RWPE2 (cell line): ENCODE measurements at regions not wholly inside any gene's neighbourhood (a gene's known extent, or its start where the extent isn't known, plus 50 kb on each side); places are given as distances from the start of the nearest gene placed in this dataset.
A peak's percentile ranks its signal among the peaks of the same experiment; 100 is the strongest.

Experiments used
- ATAC-seq: fragments of 200-7000 bp; cut with Tn5 transposase; 3 replicates; pipeline ENCODE4 v1.9.1; 2021; ENCODE audit warnings: low read depth
- DNase-seq: peaks from one replicate; pipeline ENCODE4 v3.0.0-alpha.2; 2020; ENCODE audit warnings: low spot score
- H3K27ac ChIP-seq: fragments of 450-650 bp; 2 replicates; pipeline ENCODE4 v1.5.1; 2017; ENCODE audit warnings: mild to moderate bottlenecking; ENCODE audit not compliant: poor library complexity, severe bottlenecking
- H3K27me3 ChIP-seq: fragments of 250-450 bp; sonication (Bioruptor Pico); 2 replicates; pipeline ENCODE4 v1.5.1; 2021; ENCODE audit warnings: mild to moderate bottlenecking, moderate library complexity; ENCODE audit not compliant: insufficient read depth, poor library complexity, severe bottlenecking
- H3K36me3 ChIP-seq: fragments of 250-450 bp; sonication (Bioruptor Pico); 2 replicates; pipeline ENCODE4 v1.5.1; 2020; ENCODE audit warnings: low read depth, mild to moderate bottlenecking, moderate library complexity
- H3K4me1 ChIP-seq: fragments of 250-450 bp; sonication (Bioruptor Pico); 2 replicates; pipeline ENCODE4 v1.5.1; 2021; ENCODE audit warnings: mild to moderate bottlenecking, moderate library complexity; ENCODE audit not compliant: insufficient read depth, poor library complexity, severe bottlenecking
- H3K4me3 ChIP-seq: fragments of 250-450 bp; sonication (Bioruptor Pico); 2 replicates; pipeline ENCODE4 v1.5.1; 2021; ENCODE audit warnings: mild to moderate bottlenecking, moderate library complexity; ENCODE audit not compliant: severe bottlenecking
- H3K9me3 ChIP-seq: fragments of 250-450 bp; sonication (Bioruptor Pico); 2 replicates; pipeline ENCODE4 v1.5.1; 2021; ENCODE audit warnings: mild to moderate bottlenecking, moderate library complexity; ENCODE audit not compliant: severe bottlenecking
- CTCF ChIP-seq: fragments of 450-650 bp; IDR thresholded peaks from one replicate; pipeline ENCODE4 v1.5.1; 2017; ENCODE audit warnings: mild to moderate bottlenecking, moderate library complexity; ENCODE audit not compliant: poor library complexity, severe bottlenecking

GRCh38 chr11:86186386-86186785, 58.2 kb upstream of the EED start:
- Histone ChIP-seq H3K4me3 (no peak overlapping the region), H3K4me1 (peaks cover 18% of the 10 kb centered on the region), H3K27me3 (no peaks in the 10 kb centered on the region), H3K9me3 (no peaks in the 10 kb centered on the region), H3K36me3 (no peaks in the 10 kb centered on the region), H3K27ac (no peak overlapping the region)
- no peak for DNase-seq
- no peak for ATAC-seq
- TF ChIP-seq CTCF = no peak

DNA sequence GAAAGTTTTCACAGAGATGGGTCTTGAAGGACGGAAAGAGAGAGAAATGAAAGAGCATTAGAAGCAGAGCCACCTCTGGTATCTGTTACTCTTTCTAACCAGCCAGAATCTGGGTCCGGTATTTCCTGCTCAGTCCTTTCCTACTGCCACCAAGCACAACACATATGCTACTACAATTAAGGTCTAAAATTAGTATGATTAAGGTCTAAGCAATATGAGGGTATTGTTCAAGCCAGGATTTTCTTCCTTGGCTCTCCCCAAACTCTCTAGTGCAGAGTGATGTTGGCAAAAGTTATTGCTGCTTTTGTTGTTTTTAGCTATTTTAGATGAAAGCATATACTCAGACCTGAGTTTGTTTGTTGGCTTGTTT, 59.2 kb upstream of the EED start:
- DNase-seq (no peak), ATAC-seq (no peak)
- Histone ChIP-seq H3K36me3 (no peaks in the 10 kb centered on the region), H3K27ac (no peak overlapping the region), H3K4me1 (peaks cover 18% of the 10 kb centered on the region), H3K4me3 (no peak overlapping the region), H3K27me3 (no peaks in the 10 kb centered on the region), H3K9me3 (no peaks in the 10 kb centered on the region)
- TF ChIP-seq CTCF = no peak

DNA sequence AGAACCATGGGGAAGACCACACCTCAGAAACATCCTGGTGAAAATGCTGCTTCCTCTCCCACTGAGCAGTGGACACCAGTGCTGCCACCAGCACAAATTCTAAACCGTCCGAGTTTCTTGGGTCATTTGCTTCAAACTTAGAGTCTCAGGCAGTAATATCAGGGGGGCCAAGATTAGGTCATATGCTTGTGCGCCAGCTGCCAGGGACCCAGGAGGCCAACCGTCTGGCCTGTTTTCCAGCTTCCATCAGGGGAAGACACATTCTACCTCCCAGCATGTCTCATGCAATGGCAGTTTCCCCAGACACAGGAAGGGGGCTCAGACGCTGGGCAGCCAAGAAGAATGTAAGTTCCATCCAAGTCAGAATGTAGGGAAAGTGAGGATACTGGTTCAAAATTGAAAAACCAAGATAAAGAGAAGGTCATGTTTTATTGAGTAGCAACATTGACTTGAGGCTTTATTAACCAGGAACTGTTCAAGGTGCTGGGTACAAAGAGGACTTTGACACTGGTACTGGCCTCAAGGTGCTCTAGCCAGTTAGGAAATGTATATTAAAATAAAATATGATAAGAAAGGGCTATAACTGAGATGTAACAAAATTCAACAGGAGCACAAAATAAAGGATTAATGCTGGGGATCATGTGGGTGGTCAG, 59.7 kb upstream of the EED start:
- H3K9me3 ChIP-seq = no peaks in the 10 kb centered on the region
- no peak overlapping the region for H3K4me3 ChIP-seq
- H3K4me1 ChIP-seq = peaks cover 18% of the 10 kb centered on the region
- no peak for DNase-seq
- H3K27me3 ChIP-seq = no peaks in the 10 kb centered on the region
- H3K36me3 ChIP-seq = no peaks in the 10 kb centered on the region
- H3K27ac ChIP-seq = no peak overlapping the region
- ATAC-seq = no peak
- no peak for TF ChIP-seq CTCF

GRCh38 chr11:86183694-86184093, 60.9 kb upstream of the EED start:
- Histone ChIP-seq H3K27ac (peak overlapping the region; percentile 84), H3K4me1 (peaks cover 18% of the 10 kb centered on the region), H3K9me3 (no peaks in the 10 kb centered on the region), H3K27me3 (no peaks in the 10 kb centered on the region), H3K36me3 (no peaks in the 10 kb centered on the region), H3K4me3 (no peak overlapping the region)
- ATAC-seq (peak; percentile 67), DNase-seq (no peak)
- no peak for TF ChIP-seq CTCF

DNA sequence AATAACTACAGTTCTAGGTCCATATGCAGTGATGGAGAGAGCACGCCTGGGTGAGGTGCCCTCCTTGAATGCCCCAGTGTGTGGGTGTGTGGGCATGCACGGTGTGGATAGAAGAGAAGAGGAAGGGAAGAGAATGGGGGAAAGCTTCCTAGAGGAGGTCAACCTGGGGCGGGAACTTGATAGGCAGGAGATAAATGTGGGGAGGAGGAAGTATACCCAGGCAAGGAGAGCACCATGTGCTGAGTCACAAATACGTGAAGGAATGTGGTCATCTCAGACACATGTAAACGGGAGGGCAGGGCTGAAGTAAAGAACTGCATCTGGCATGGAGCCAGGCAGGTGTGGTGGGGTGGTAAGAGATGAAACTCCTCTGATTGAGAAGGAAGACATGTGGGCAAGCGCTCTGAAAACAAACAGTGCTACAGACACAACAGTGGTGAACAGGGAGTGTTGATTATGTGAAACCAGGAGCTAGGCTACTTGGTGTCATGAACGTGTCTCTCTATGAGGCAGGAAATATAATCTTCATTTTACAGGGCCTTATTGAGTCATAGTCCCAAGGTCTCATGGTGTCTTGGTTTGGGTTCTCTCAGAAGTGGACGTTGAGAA, 61.5 kb upstream of the EED start:
- Histone ChIP-seq H3K36me3 (no peaks in the 10 kb centered on the region), H3K4me1 (peaks cover 18% of the 10 kb centered on the region), H3K27me3 (no peaks in the 10 kb centered on the region), H3K9me3 (no peaks in the 10 kb centered on the region), H3K27ac (peak overlapping the region; percentile 84), H3K4me3 (no peak overlapping the region)
- DNase-seq (peak; percentile 92), ATAC-seq (peak; percentile 96)
- TF ChIP-seq CTCF = no peak
